ENCODE measurements at regions not wholly inside any gene's neighbourhood (a gene's known extent, or its start where the extent isn't known, plus 50 kb on each side); places are given as distances from the start of the nearest gene placed in this dataset.

GRCh38 chr5:117089001-117089400, 514.4 kb upstream of the SEMA6A start:
- H3K36me3 ChIP-seq (ENCODE audit: control insufficient read depth, insufficient read depth, low read length), result no peaks in the 10 kb centered on the region
- DNase-seq, result no peak
- no peaks in the 10 kb centered on the region for H3K9me3 ChIP-seq (ENCODE audit: control insufficient read depth, low read length)
- no peaks in the 10 kb centered on the region for H3K27me3 ChIP-seq (replicated peaks; ENCODE audit: control insufficient read depth, insufficient read depth, low read length, poor library complexity, severe bottlenecking)
- no peak overlapping the region for H3K27ac ChIP-seq (ENCODE audit: insufficient read depth, low read length, poor library complexity, severe bottlenecking)
- H3K4me3 ChIP-seq (ENCODE audit: insufficient read depth, low read depth, low read length, poor library complexity, severe bottlenecking), result no peak overlapping the region
- H3K4me1 ChIP-seq (ENCODE audit: control insufficient read depth, insufficient read depth, low read length, poor library complexity, severe bottlenecking), result no peaks in the 10 kb centered on the region

- H3K4me1 ChIP-seq (ENCODE audit: control insufficient read depth, insufficient read depth, low read length, poor library complexity, severe bottlenecking), result no peaks in the 10 kb centered on the region
- no peaks in the 10 kb centered on the region for H3K36me3 ChIP-seq (ENCODE audit: control insufficient read depth, insufficient read depth, low read length)
- no peaks in the 10 kb centered on the region for H3K9me3 ChIP-seq (ENCODE audit: control insufficient read depth, low read length)
- DNase-seq, result no peak
- no peaks in the 10 kb centered on the region for H3K27me3 ChIP-seq (replicated peaks; ENCODE audit: control insufficient read depth, insufficient read depth, low read length, poor library complexity, severe bottlenecking)
- H3K27ac ChIP-seq (ENCODE audit: insufficient read depth, low read length, poor library complexity, severe bottlenecking), result no peak overlapping the region
- H3K4me3 ChIP-seq (ENCODE audit: insufficient read depth, low read depth, low read length, poor library complexity, severe bottlenecking), result no peak overlapping the region
These were observed 513.6 kb upstream of the SEMA6A start for GRCh38 chr5:117088176-117088575.

GRCh38 chr5:117084067-117084466, 509.4 kb upstream of the SEMA6A start:
- DNase-seq, result no peak
- Histone ChIP-seq H3K27ac (ENCODE audit: insufficient read depth, low read length, poor library complexity, severe bottlenecking) (no peak overlapping the region), H3K27me3 (replicated peaks; ENCODE audit: control insufficient read depth, insufficient read depth, low read length, poor library complexity, severe bottlenecking) (no peaks in the 10 kb centered on the region), H3K4me1 (ENCODE audit: control insufficient read depth, insufficient read depth, low read length, poor library complexity, severe bottlenecking) (no peaks in the 10 kb centered on the region), H3K4me3 (ENCODE audit: insufficient read depth, low read depth, low read length, poor library complexity, severe bottlenecking) (no peak overlapping the region), H3K9me3 (ENCODE audit: control insufficient read depth, low read length) (no peaks in the 10 kb centered on the region), H3K36me3 (ENCODE audit: control insufficient read depth, insufficient read depth, low read length) (no peaks in the 10 kb centered on the region)

GRCh38 chr5:117082977-117083376, 508.4 kb upstream of the SEMA6A start:
- Histone ChIP-seq H3K36me3 (ENCODE audit: control insufficient read depth, insufficient read depth, low read length) (no peaks in the 10 kb centered on the region), H3K27ac (ENCODE audit: insufficient read depth, low read length, poor library complexity, severe bottlenecking) (no peak overlapping the region), H3K9me3 (ENCODE audit: control insufficient read depth, low read length) (no peaks in the 10 kb centered on the region), H3K27me3 (replicated peaks; ENCODE audit: control insufficient read depth, insufficient read depth, low read length, poor library complexity, severe bottlenecking) (no peaks in the 10 kb centered on the region), H3K4me3 (ENCODE audit: insufficient read depth, low read depth, low read length, poor library complexity, severe bottlenecking) (no peak overlapping the region), H3K4me1 (ENCODE audit: control insufficient read depth, insufficient read depth, low read length, poor library complexity, severe bottlenecking) (no peaks in the 10 kb centered on the region)
- no peak for DNase-seq

- no peak overlapping the region for H3K27ac ChIP-seq (ENCODE audit: insufficient read depth, low read length, poor library complexity, severe bottlenecking)
- no peak for DNase-seq
- H3K9me3 ChIP-seq (ENCODE audit: control insufficient read depth, low read length), result no peaks in the 10 kb centered on the region
These were observed 502.5 kb upstream of the SEMA6A start for GRCh38 chr5:117077142-117077541.

GRCh38 chr5:117072439-117072838, 497.8 kb upstream of the SEMA6A start:
- H3K27ac ChIP-seq (ENCODE audit: insufficient read depth, low read length, poor library complexity, severe bottlenecking), result no peak overlapping the region
- DNase-seq, result no peak
- H3K36me3 ChIP-seq (ENCODE audit: control insufficient read depth, insufficient read depth, low read length), result no peaks in the 10 kb centered on the region
- H3K27me3 ChIP-seq (replicated peaks; ENCODE audit: control insufficient read depth, insufficient read depth, low read length, poor library complexity, severe bottlenecking), result no peaks in the 10 kb centered on the region
- H3K4me3 ChIP-seq (ENCODE audit: insufficient read depth, low read depth, low read length, poor library complexity, severe bottlenecking), result no peak overlapping the region
- no peaks in the 10 kb centered on the region for H3K9me3 ChIP-seq (ENCODE audit: control insufficient read depth, low read length)
- H3K4me1 ChIP-seq (ENCODE audit: control insufficient read depth, insufficient read depth, low read length, poor library complexity, severe bottlenecking), result no peaks in the 10 kb centered on the region

More at GRCh38 chr5:117077142-117077541, 502.5 kb upstream of the SEMA6A start:
- H3K4me1 ChIP-seq (ENCODE audit: control insufficient read depth, insufficient read depth, low read length, poor library complexity, severe bottlenecking), result no peaks in the 10 kb centered on the region
- no peaks in the 10 kb centered on the region for H3K36me3 ChIP-seq (ENCODE audit: control insufficient read depth, insufficient read depth, low read length)
- no peak overlapping the region for H3K4me3 ChIP-seq (ENCODE audit: insufficient read depth, low read depth, low read length, poor library complexity, severe bottlenecking)
- no peaks in the 10 kb centered on the region for H3K27me3 ChIP-seq (replicated peaks; ENCODE audit: control insufficient read depth, insufficient read depth, low read length, poor library complexity, severe bottlenecking)

- H3K36me3 ChIP-seq (ENCODE audit: control insufficient read depth, insufficient read depth, low read length), result no peaks in the 10 kb centered on the region
- no peaks in the 10 kb centered on the region for H3K4me1 ChIP-seq (ENCODE audit: control insufficient read depth, insufficient read depth, low read length, poor library complexity, severe bottlenecking)
- no peak for DNase-seq
- no peaks in the 10 kb centered on the region for H3K27me3 ChIP-seq (replicated peaks; ENCODE audit: control insufficient read depth, insufficient read depth, low read length, poor library complexity, severe bottlenecking)
- no peaks in the 10 kb centered on the region for H3K9me3 ChIP-seq (ENCODE audit: control insufficient read depth, low read length)
- no peak overlapping the region for H3K4me3 ChIP-seq (ENCODE audit: insufficient read depth, low read depth, low read length, poor library complexity, severe bottlenecking)
- H3K27ac ChIP-seq (ENCODE audit: insufficient read depth, low read length, poor library complexity, severe bottlenecking), result no peak overlapping the region
These were observed 491.2 kb upstream of the SEMA6A start for GRCh38 chr5:117065800-117066199.

- no peak overlapping the region for H3K4me3 ChIP-seq (ENCODE audit: insufficient read depth, low read depth, low read length, poor library complexity, severe bottlenecking)
- H3K27me3 ChIP-seq (replicated peaks; ENCODE audit: control insufficient read depth, insufficient read depth, low read length, poor library complexity, severe bottlenecking), result no peaks in the 10 kb centered on the region
- H3K36me3 ChIP-seq (ENCODE audit: control insufficient read depth, insufficient read depth, low read length), result no peaks in the 10 kb centered on the region
- no peak for DNase-seq
- H3K9me3 ChIP-seq (ENCODE audit: control insufficient read depth, low read length), result no peaks in the 10 kb centered on the region
- H3K27ac ChIP-seq (ENCODE audit: insufficient read depth, low read length, poor library complexity, severe bottlenecking), result no peak overlapping the region
- no peaks in the 10 kb centered on the region for H3K4me1 ChIP-seq (ENCODE audit: control insufficient read depth, insufficient read depth, low read length, poor library complexity, severe bottlenecking)
These were observed 490.5 kb upstream of the SEMA6A start for GRCh38 chr5:117065161-117065560.

- no peak overlapping the region for H3K4me3 ChIP-seq (ENCODE audit: insufficient read depth, low read depth, low read length, poor library complexity, severe bottlenecking)
- H3K27me3 ChIP-seq (replicated peaks; ENCODE audit: control insufficient read depth, insufficient read depth, low read length, poor library complexity, severe bottlenecking), result no peaks in the 10 kb centered on the region
- no peaks in the 10 kb centered on the region for H3K4me1 ChIP-seq (ENCODE audit: control insufficient read depth, insufficient read depth, low read length, poor library complexity, severe bottlenecking)
- no peaks in the 10 kb centered on the region for H3K9me3 ChIP-seq (ENCODE audit: control insufficient read depth, low read length)
- no peaks in the 10 kb centered on the region for H3K36me3 ChIP-seq (ENCODE audit: control insufficient read depth, insufficient read depth, low read length)
- no peak overlapping the region for H3K27ac ChIP-seq (ENCODE audit: insufficient read depth, low read length, poor library complexity, severe bottlenecking)
- DNase-seq, result no peak
These were observed 485.5 kb upstream of the SEMA6A start for GRCh38 chr5:117060099-117060498.

- Histone ChIP-seq H3K9me3 (ENCODE audit: control insufficient read depth, low read length) (no peaks in the 10 kb centered on the region), H3K4me1 (ENCODE audit: control insufficient read depth, insufficient read depth, low read length, poor library complexity, severe bottlenecking) (no peaks in the 10 kb centered on the region), H3K4me3 (ENCODE audit: insufficient read depth, low read depth, low read length, poor library complexity, severe bottlenecking) (no peak overlapping the region), H3K36me3 (ENCODE audit: control insufficient read depth, insufficient read depth, low read length) (no peaks in the 10 kb centered on the region), H3K27ac (ENCODE audit: insufficient read depth, low read length, poor library complexity, severe bottlenecking) (no peak overlapping the region), H3K27me3 (replicated peaks; ENCODE audit: control insufficient read depth, insufficient read depth, low read length, poor library complexity, severe bottlenecking) (no peaks in the 10 kb centered on the region)
- no peak for DNase-seq
These were observed 484.1 kb upstream of the SEMA6A start for GRCh38 chr5:117058740-117059139.

- DNase-seq, result no peak
- H3K9me3 ChIP-seq (ENCODE audit: control insufficient read depth, low read length), result no peaks in the 10 kb centered on the region
- H3K27me3 ChIP-seq (replicated peaks; ENCODE audit: control insufficient read depth, insufficient read depth, low read length, poor library complexity, severe bottlenecking), result no peaks in the 10 kb centered on the region
- no peaks in the 10 kb centered on the region for H3K4me1 ChIP-seq (ENCODE audit: control insufficient read depth, insufficient read depth, low read length, poor library complexity, severe bottlenecking)
- H3K36me3 ChIP-seq (ENCODE audit: control insufficient read depth, insufficient read depth, low read length), result no peaks in the 10 kb centered on the region
- H3K4me3 ChIP-seq (ENCODE audit: insufficient read depth, low read depth, low read length, poor library complexity, severe bottlenecking), result no peak overlapping the region
- no peak overlapping the region for H3K27ac ChIP-seq (ENCODE audit: insufficient read depth, low read length, poor library complexity, severe bottlenecking)
These were observed 480.9 kb upstream of the SEMA6A start for GRCh38 chr5:117055517-117055916.

All from effector memory CD4-positive, alpha-beta T cell (primary cell).